SK-N-SH treated with all-trans-retinoic acid at 6 μM for 48 hours (cell line): ENCODE measurements at regions not wholly inside any gene's neighbourhood (a gene's known extent, or its start where the extent isn't known, plus 50 kb on each side); places are given as distances from the start of the nearest gene placed in this dataset.

ENCODE experiments used
- RARB ChIP-seq: fragments of 250-450 bp; sonication (Bioruptor Pico); IDR thresholded peaks from 2 replicates; pipeline ENCODE4 v1.8.0; 2021; ENCODE audit warnings: mild to moderate bottlenecking, moderate library complexity
- ZFP3 ChIP-seq: fragments of 250-450 bp; sonication (Bioruptor Pico); IDR thresholded peaks from 2 replicates; pipeline ENCODE4 v1.5.0; 2020; ENCODE audit warnings: mild to moderate bottlenecking, moderate library complexity
- ZNF565 ChIP-seq: fragments of 450-650 bp; formaldehyde crosslinking; conservative IDR thresholded peaks from 2 replicates; pipeline ENCODE4 v1.5.0; 2020; ENCODE audit warnings: low read depth, mild to moderate bottlenecking, moderate library complexity
- TF ChIP-seq, protein P1 (sequence below): fragments of 250-450 bp; sonication (Bioruptor Pico); IDR thresholded peaks from 2 replicates; pipeline ENCODE4 v1.8.0; 2020; ENCODE audit warnings: mild to moderate bottlenecking, moderate library complexity, borderline replicate concordance

DNA sequence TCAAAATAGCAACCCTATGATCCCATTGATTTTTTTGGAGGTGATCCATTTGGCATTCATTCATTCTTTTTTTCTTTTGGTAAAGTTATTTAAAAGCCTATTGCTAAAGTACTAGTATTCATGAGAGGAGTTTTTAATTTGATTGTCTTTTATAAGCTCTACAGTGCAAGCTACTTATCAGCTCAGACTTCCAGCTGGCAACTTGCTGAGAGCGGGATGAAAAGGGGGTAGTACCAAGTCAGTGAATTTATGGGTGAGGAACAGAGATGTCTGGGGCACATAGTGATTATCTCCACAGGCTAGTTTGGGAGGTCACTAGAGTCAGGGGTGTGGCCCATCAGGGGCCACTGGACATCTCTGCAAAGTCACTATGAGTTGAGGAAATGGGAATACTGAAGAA lies 202.4 kb downstream of the PIK3C3 start:
- no peak for TF ChIP-seq RARB
- TF ChIP-seq, protein P1, sequence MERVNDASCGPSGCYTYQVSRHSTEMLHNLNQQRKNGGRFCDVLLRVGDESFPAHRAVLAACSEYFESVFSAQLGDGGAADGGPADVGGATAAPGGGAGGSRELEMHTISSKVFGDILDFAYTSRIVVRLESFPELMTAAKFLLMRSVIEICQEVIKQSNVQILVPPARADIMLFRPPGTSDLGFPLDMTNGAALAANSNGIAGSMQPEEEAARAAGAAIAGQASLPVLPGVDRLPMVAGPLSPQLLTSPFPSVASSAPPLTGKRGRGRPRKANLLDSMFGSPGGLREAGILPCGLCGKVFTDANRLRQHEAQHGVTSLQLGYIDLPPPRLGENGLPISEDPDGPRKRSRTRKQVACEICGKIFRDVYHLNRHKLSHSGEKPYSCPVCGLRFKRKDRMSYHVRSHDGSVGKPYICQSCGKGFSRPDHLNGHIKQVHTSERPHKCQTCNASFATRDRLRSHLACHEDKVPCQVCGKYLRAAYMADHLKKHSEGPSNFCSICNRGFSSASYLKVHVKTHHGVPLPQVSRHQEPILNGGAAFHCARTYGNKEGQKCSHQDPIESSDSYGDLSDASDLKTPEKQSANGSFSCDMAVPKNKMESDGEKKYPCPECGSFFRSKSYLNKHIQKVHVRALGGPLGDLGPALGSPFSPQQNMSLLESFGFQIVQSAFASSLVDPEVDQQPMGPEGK (CRISPR knock-in tag) = no peak
- TF ChIP-seq ZNF565 (CRISPR knock-in tag) = no peak
- TF ChIP-seq ZFP3 (CRISPR knock-in tag) = no peak
